Muscle layer of duodenum (tissue), 2 donors: ENCODE measurements at regions not wholly inside any gene's neighbourhood (a gene's known extent, or its start where the extent isn't known, plus 50 kb on each side); places are given as distances from the start of the nearest gene placed in this dataset.

ENCODE experiments used
- H3K27ac ChIP-seq: one replicate; pipeline ENCODE4 v1.7.0; 2013; ENCODE audit warnings: mild to moderate bottlenecking, low read length
- H3K27me3 ChIP-seq: one replicate; pipeline ENCODE4 v1.7.0; 2013; ENCODE audit warnings: low read depth, mild to moderate bottlenecking, control low read depth, low read length
- H3K36me3 ChIP-seq, 2 donors: one replicate each; pipeline ENCODE4 v1.7.0; 2013; ENCODE audit warnings: low read length in 2 of 2, control low read depth in 1 of 2, mild to moderate bottlenecking in 1 of 2; ENCODE audit not compliant: insufficient read depth in 2 of 2, control insufficient read depth in 1 of 2
- H3K4me1 ChIP-seq, 2 donors: one replicate each; pipeline ENCODE4 v1.7.0; 2013; ENCODE audit warnings: low read length in 2 of 2, mild to moderate bottlenecking in 2 of 2, control low read depth in 1 of 2, moderate library complexity in 1 of 2; ENCODE audit not compliant: insufficient read depth in 2 of 2, control insufficient read depth in 1 of 2
- H3K4me3 ChIP-seq, 2 donors: one replicate each; pipeline ENCODE4 v1.7.0; 2013; ENCODE audit warnings: low read length in 2 of 2, low read depth in 1 of 2, mild to moderate bottlenecking in 1 of 2
- H3K9me3 ChIP-seq, 2 donors: one replicate each; pipeline ENCODE4 v1.7.0; 2013; ENCODE audit warnings: low read length in 2 of 2, control low read depth in 1 of 2, mild to moderate bottlenecking in 1 of 2; ENCODE audit not compliant: control insufficient read depth in 1 of 2
- donor health status: healthy.

DNA sequence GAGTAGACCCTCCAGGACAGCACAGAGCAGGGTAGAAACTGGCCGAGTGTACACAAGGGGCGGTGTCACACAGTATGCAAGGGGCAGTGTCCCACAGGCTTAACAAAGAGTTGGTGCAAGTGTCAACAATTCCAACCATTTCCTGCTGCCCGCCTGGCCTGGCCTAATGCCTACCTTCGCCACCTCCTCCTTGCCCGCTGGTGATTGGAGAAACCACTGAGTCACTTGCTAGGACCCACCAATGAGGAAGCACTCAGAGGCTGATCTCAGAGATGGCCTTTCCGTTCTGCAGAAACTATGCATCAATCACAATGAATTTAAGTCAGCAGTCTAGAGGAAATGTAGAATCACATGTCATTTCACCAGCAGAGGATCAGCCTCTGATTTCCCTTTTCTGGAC lies 263.3 kb upstream of the PKDCC start:
- Histone ChIP-seq H3K9me3 (no peaks in the 10 kb centered on the region), H3K27ac (no peak overlapping the region), H3K27me3 (no peaks in the 10 kb centered on the region)

GRCh38 chr2:41785251-41786022 lies 262.4 kb upstream of the PKDCC start:
- Histone ChIP-seq H3K4me1 (no peaks in the 10 kb centered on the region), H3K27me3 (no peaks in the 10 kb centered on the region), H3K9me3 (no peaks in the 10 kb centered on the region), H3K36me3 (no peaks in the 10 kb centered on the region), H3K4me3 (no peak overlapping the region), H3K27ac (no peak overlapping the region)

More for the DNA sequence above, 263.3 kb upstream of the PKDCC start:
- Histone ChIP-seq H3K4me1 (no peaks in the 10 kb centered on the region), H3K36me3 (no peaks in the 10 kb centered on the region), H3K4me3 (no peak overlapping the region)

- Histone ChIP-seq H3K4me1 (no peaks in the 10 kb centered on the region), H3K27ac (no peak overlapping the region), H3K36me3 (no peaks in the 10 kb centered on the region), H3K4me3 (no peak overlapping the region), H3K9me3 (no peaks in the 10 kb centered on the region), H3K27me3 (no peaks in the 10 kb centered on the region)
Observed at GRCh38 chr2:41791523-41791922, 256.3 kb upstream of the PKDCC start.

DNA sequence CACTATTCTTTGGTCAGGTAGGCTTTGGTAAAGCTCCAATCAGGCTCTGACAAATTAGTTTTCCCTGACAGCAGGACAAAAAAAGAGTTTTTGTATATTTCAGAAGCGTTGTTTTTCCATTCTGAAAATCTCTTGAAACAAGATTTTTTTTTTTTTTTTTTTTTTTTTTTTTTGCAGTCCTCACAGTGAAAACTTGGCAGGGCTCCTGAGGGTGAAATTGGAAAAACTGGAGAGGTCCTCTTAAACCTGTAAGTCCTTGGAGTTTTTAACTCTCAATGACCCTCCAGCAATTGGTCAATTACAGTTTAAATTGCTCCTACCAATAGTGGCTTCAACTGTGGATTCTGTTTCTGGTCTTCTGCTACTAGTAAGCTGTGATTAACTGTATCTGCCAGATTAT lies 244.5 kb upstream of the PKDCC start:
- Histone ChIP-seq H3K4me3 (no peak overlapping the region), H3K27me3 (no peaks in the 10 kb centered on the region), H3K36me3 (no peaks in the 10 kb centered on the region), H3K27ac (no peak overlapping the region), H3K4me1 (no peaks in the 10 kb centered on the region), H3K9me3 (peaks cover 0 to 11% of the 10 kb centered on the region in 2 donors)

DNA sequence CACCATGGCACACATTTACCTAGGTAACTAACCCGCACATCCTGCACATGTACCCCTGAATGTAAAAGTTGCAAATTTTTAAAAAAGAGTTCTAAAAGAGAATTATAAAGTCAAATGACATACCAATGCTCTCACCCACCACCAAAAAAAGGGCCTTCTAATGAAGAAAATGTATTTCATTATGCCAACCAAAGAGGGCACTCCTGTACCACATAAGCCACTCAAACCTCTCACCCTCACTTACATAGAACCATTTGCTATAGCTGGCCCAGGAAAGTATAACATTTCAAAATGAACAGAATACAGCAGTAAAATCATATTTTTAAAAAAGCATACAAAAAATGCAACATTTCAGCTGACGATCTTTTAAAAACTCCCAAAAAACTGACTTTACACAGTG lies 241.5 kb upstream of the PKDCC start:
- Histone ChIP-seq H3K27me3 (no peaks in the 10 kb centered on the region), H3K4me1 (no peaks in the 10 kb centered on the region), H3K4me3 (no peak overlapping the region), H3K36me3 (no peaks in the 10 kb centered on the region), H3K27ac (no peak overlapping the region), H3K9me3 (peaks cover 0 to 6% of the 10 kb centered on the region in 2 donors)

- H3K27me3 ChIP-seq, result no peaks in the 10 kb centered on the region
- peaks cover 0 to 14% of the 10 kb centered on the region in 2 donors for H3K9me3 ChIP-seq
- no peak overlapping the region for H3K27ac ChIP-seq
- H3K36me3 ChIP-seq, result no peaks in the 10 kb centered on the region
- H3K4me1 ChIP-seq, result no peaks in the 10 kb centered on the region
- H3K4me3 ChIP-seq, result no peak overlapping the region
Observed at GRCh38 chr2:41821167-41821566, 226.7 kb upstream of the PKDCC start.

- H3K4me1 ChIP-seq, result no peaks in the 10 kb centered on the region
- no peak overlapping the region for H3K27ac ChIP-seq
Observed at GRCh38 chr2:41826921-41827320, 220.9 kb upstream of the PKDCC start.

DNA sequence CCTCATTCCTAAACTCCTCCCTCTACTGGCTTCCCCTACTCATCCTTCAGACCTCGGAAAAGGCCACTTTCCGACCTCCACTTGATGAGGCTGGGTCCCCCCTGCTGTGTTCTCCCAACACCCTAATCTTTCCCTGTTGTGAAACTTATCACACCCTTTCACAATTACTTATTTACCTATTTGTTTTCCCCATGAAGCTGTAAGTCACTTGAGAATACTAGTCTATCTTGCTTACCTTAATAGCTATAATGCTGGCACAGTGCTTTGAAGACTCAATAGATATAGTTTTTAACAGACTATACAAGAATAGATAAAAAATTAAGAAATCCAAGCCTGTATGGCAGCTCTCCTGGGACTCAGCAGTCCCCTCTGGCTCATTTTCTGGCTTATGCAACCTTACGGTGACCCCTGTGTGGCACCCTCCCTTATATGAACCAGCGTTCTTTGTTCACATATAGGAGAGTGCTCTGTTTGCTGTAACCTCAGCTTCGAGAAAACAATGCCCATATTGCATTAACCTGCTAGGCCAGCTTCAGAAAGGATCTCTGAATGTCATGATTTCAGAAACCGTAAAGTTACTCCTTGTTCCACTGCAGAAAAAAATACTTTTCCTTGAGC lies 220.4 kb upstream of the PKDCC start:
- no peak overlapping the region for H3K27ac ChIP-seq
- H3K4me1 ChIP-seq, result no peaks in the 10 kb centered on the region
- no peak overlapping the region for H3K4me3 ChIP-seq
- H3K36me3 ChIP-seq, result no peaks in the 10 kb centered on the region
- H3K27me3 ChIP-seq, result no peaks in the 10 kb centered on the region
- H3K9me3 ChIP-seq, result no peaks in the 10 kb centered on the region

More at GRCh38 chr2:41826921-41827320, 220.9 kb upstream of the PKDCC start:
- no peaks in the 10 kb centered on the region for H3K36me3 ChIP-seq
- no peaks in the 10 kb centered on the region for H3K9me3 ChIP-seq
- H3K27me3 ChIP-seq, result no peaks in the 10 kb centered on the region
- no peak overlapping the region for H3K4me3 ChIP-seq

- Histone ChIP-seq H3K27ac (no peak overlapping the region), H3K4me1 (no peaks in the 10 kb centered on the region), H3K36me3 (no peaks in the 10 kb centered on the region), H3K9me3 (no peaks in the 10 kb centered on the region), H3K4me3 (no peak overlapping the region), H3K27me3 (no peaks in the 10 kb centered on the region)
Observed at GRCh38 chr2:41828052-41828643, 219.7 kb upstream of the PKDCC start.

DNA sequence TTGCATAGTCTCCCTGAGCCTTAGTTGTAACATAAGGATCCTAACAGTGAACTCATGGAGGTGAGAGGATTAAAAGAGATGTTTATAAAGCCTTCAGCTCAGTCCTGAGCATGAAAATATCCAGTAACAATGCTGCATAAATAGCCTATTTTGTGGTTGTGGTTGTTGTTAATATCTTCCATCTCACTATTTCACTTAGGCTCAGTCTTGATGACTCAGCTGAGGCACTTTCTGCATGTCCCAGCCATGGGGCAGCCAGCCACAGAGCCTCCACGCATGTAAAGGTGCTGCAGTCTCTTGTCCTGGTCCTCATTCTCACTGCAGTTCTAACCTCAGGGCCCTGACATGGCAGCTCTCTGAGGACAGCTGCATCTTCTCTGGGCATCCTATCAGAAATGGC lies 218.8 kb upstream of the PKDCC start:
- no peaks in the 10 kb centered on the region for H3K4me1 ChIP-seq
- no peak overlapping the region for H3K4me3 ChIP-seq
- H3K27ac ChIP-seq, result no peak overlapping the region
- no peaks in the 10 kb centered on the region for H3K36me3 ChIP-seq
- no peaks in the 10 kb centered on the region for H3K9me3 ChIP-seq
- H3K27me3 ChIP-seq, result no peaks in the 10 kb centered on the region

DNA sequence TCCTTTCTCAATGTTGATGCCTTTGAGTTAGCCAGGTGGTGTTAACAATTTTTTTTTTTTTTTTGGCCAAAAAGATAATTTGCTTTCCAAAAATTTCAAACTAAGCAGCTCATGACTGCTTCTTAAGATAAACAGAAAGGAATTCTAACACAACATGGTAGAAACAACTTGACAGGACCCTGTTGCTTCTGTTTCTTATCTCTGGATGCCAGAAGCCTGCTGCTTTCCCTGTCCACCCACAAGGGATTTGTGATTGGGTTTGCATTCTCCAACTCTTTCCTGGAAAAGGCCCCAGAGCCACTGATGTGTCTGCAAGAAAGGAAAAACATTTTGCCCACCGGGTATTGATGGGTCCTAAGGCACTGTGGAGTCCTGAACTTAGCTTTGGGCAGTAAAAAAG lies 217.2 kb upstream of the PKDCC start:
- Histone ChIP-seq H3K27ac (no peak overlapping the region), H3K4me1 (no peaks in the 10 kb centered on the region), H3K36me3 (no peaks in the 10 kb centered on the region), H3K9me3 (no peaks in the 10 kb centered on the region), H3K4me3 (no peak overlapping the region), H3K27me3 (no peaks in the 10 kb centered on the region)
